ENCODE measurements at regions not wholly inside any gene's neighbourhood (a gene's known extent, or its start where the extent isn't known, plus 50 kb on each side); places are given as distances from the start of the nearest gene placed in this dataset.

DNA sequence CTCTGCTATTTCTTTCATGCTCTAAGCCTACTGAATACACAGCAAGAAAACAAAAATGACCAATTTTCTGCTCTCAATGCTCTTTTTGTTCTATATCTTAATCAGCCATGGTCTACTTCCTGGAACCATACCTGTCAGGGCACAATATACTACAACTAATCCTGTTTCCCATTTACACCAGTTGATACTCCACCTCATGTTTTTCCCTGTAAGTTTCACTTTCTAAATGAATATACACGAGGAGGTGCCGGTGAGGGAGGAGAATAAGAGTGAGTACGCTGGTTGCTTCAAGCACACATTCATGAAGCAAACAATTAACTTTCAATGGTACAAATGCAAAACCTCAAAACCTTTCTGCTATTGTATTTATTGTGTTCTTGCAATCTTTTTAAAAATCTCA lies 443.1 kb upstream of the ID4 start:
- TF ChIP-seq, protein P1, sequence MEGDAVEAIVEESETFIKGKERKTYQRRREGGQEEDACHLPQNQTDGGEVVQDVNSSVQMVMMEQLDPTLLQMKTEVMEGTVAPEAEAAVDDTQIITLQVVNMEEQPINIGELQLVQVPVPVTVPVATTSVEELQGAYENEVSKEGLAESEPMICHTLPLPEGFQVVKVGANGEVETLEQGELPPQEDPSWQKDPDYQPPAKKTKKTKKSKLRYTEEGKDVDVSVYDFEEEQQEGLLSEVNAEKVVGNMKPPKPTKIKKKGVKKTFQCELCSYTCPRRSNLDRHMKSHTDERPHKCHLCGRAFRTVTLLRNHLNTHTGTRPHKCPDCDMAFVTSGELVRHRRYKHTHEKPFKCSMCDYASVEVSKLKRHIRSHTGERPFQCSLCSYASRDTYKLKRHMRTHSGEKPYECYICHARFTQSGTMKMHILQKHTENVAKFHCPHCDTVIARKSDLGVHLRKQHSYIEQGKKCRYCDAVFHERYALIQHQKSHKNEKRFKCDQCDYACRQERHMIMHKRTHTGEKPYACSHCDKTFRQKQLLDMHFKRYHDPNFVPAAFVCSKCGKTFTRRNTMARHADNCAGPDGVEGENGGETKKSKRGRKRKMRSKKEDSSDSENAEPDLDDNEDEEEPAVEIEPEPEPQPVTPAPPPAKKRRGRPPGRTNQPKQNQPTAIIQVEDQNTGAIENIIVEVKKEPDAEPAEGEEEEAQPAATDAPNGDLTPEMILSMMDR (conservative IDR thresholded peaks at IDR 0.05; ENCODE audit: low read depth, low read length) = no peak
- TF ChIP-seq POLR2A (IDR thresholded peaks at IDR 0.05; ENCODE audit: low read depth, low read length) (no peak), RFX5 (IDR thresholded peaks at IDR 0.05; ENCODE audit: low read depth, low read length) (no peak), RCOR1 (IDR thresholded peaks at IDR 0.05; ENCODE audit: insufficient replicate concordance, low read length) (no peak)

All from IMR-90 (cell line).